ENCODE measurements at regions not wholly inside any gene's neighbourhood (a gene's known extent, or its start where the extent isn't known, plus 50 kb on each side); places are given as distances from the start of the nearest gene placed in this dataset.

DNA sequence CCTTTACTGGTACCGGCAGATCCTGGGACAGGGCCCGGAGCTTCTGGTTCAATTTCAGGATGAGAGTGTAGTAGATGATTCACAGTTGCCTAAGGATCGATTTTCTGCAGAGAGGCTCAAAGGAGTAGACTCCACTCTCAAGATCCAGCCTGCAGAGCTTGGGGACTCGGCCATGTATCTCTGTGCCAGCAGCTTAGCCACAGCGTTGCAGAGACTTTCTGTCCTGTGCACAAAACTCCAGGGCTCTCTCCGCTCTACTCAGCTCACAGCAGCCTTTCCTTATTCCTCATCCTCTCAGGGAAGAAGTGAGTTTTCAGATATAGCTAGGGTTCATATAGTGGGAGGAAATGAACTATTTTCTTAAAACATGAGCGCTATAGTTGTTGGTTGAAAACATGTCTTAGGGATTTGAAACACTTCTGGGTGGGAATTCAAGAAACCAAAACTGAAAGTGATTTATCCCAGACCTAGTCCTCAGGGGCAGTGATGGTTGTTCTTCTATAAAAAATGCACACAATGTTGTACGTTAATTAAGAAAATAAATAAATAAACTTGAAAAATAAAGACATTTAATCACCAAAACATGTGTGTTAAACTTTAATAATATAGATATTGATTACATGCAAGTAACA is 150.2 kb upstream of the PRSS58 start:
- TF ChIP-seq CTCF (IDR thresholded peaks at IDR 0.05): no peak
- no peak for TF ChIP-seq POLR2A (IDR thresholded peaks at IDR 0.05)
